ENCODE measurements at regions not wholly inside any gene's neighbourhood (a gene's known extent, or its start where the extent isn't known, plus 50 kb on each side); places are given as distances from the start of the nearest gene placed in this dataset.
A peak's percentile ranks its signal among the peaks of the same experiment; 100 is the strongest.

GRCh38 chr6:152897807-152898399 is 84.9 kb downstream of the FBXO5 start:
- peak in 9 of 11 donors; percentile 5 to 25 (median 16) for DNase-seq (ENCODE audit: extremely low read depth in 1 of 11, low read depth in 9 of 11, low spot score in 4 of 11)

- DNase-seq (ENCODE audit: extremely low read depth in 1 of 11, low read depth in 9 of 11, low spot score in 4 of 11): no peak
These were observed 78.2 kb downstream of the FBXO5 start for GRCh38 chr6:152904678-152905077.

GRCh38 chr6:152905551-152906299 is 77.1 kb downstream of the FBXO5 start:
- DNase-seq (ENCODE audit: extremely low read depth in 1 of 11, low read depth in 9 of 11, low spot score in 4 of 11): peak in 2 of 11 donors; percentile 0 to 4

GRCh38 chr6:152909241-152909640 is 73.6 kb downstream of the FBXO5 start:
- DNase-seq (ENCODE audit: extremely low read depth in 1 of 11, low read depth in 9 of 11, low spot score in 4 of 11): no peak

- DNase-seq (ENCODE audit: extremely low read depth in 1 of 11, low read depth in 9 of 11, low spot score in 4 of 11): no peak
These were observed 66.8 kb downstream of the FBXO5 start for GRCh38 chr6:152916035-152916434.

- no peak for DNase-seq (ENCODE audit: extremely low read depth in 1 of 11, low read depth in 9 of 11, low spot score in 4 of 11)
These were observed 63.9 kb downstream of the FBXO5 start for GRCh38 chr6:152918991-152919390.

- no peak for DNase-seq (ENCODE audit: extremely low read depth in 1 of 11, low read depth in 9 of 11, low spot score in 4 of 11)
These were observed 62.8 kb downstream of the FBXO5 start for GRCh38 chr6:152920016-152920415.
